Dendritic cell treated with granulocyte-macrophage colony-stimulating factor and Interleukin-4, amounts not matched to agents 40 ng/mL and 50 ng/mL, for 4 days (primary cell): ENCODE measurements at regions not wholly inside any gene's neighbourhood (a gene's known extent, or its start where the extent isn't known, plus 50 kb on each side); places are given as distances from the start of the nearest gene placed in this dataset.
A peak's percentile ranks its signal among the peaks of the same experiment; 100 is the strongest.
"Not testable (repeated sequence)": the region's sequence is repeated elsewhere in the genome, so short reads cannot be mapped to it uniquely, and the experiment has no call there.

Experiments used
- H3K27ac Mint-ChIP-seq: one replicate; pipeline ENCODE4 v1.8.0; 2022; ENCODE audit warnings: mild to moderate bottlenecking, mixed read lengths
- H3K27me3 Mint-ChIP-seq: one replicate; pipeline ENCODE4 v1.8.0; 2022; ENCODE audit warnings: mild to moderate bottlenecking, mixed read lengths
- H3K36me3 Mint-ChIP-seq: one replicate; pipeline ENCODE4 v1.8.0; 2022; ENCODE audit warnings: low read depth, mixed read lengths
- H3K4me1 Mint-ChIP-seq: one replicate; pipeline ENCODE4 v1.8.0; 2022; ENCODE audit warnings: low read depth, mixed read lengths
- H3K4me3 Mint-ChIP-seq: one replicate; pipeline ENCODE4 v1.8.0; 2022; ENCODE audit warnings: mild to moderate bottlenecking, moderate library complexity, mixed read lengths
- H3K9me3 Mint-ChIP-seq: one replicate; pipeline ENCODE4 v1.8.0; 2022; ENCODE audit warnings: mixed read lengths
- intact Hi-C: fragments of 100-400 bp; cut with micrococcal nuclease; formaldehyde crosslinking; loops from one replicate; pipeline ENCODE4 v1.15.0; 2022

GRCh38 chr12:65725376-65725775 is 98.9 kb upstream of the HMGA2 start:
- H3K4me1 Mint-ChIP-seq: peaks cover 10% of the 10 kb centered on the region
- H3K9me3 Mint-ChIP-seq: no peaks in the 10 kb centered on the region
- no peaks in the 10 kb centered on the region for H3K36me3 Mint-ChIP-seq
- H3K4me3 Mint-ChIP-seq: no peak overlapping the region
- H3K27me3 Mint-ChIP-seq: peaks cover 51% of the 10 kb centered on the region
- intact Hi-C loops: no loop called here
- no peak overlapping the region for H3K27ac Mint-ChIP-seq

GRCh38 chr12:65728455-65728847 is 95.8 kb upstream of the HMGA2 start:
- Mint-ChIP-seq H3K4me3 (no peak overlapping the region), H3K27ac (no peak overlapping the region), H3K4me1 (peaks cover 10% of the 10 kb centered on the region), H3K27me3 (peaks cover 65% of the 10 kb centered on the region), H3K9me3 (no peaks in the 10 kb centered on the region), H3K36me3 (no peaks in the 10 kb centered on the region)
- intact Hi-C loops: no loop called here

- H3K27me3 Mint-ChIP-seq: peaks cover 66% of the 10 kb centered on the region
- H3K9me3 Mint-ChIP-seq: no peaks in the 10 kb centered on the region
- no peaks in the 10 kb centered on the region for H3K36me3 Mint-ChIP-seq
- H3K4me3 Mint-ChIP-seq: peak overlapping the region; percentile 35
- no peak overlapping the region for H3K27ac Mint-ChIP-seq
- intact Hi-C loops: no loop called here
- peaks cover 10% of the 10 kb centered on the region for H3K4me1 Mint-ChIP-seq
Observed at GRCh38 chr12:65728848-65729793, 95.2 kb upstream of the HMGA2 start.

- H3K27me3 Mint-ChIP-seq: peaks cover 73% of the 10 kb centered on the region
- no peak overlapping the region for H3K4me3 Mint-ChIP-seq
- no peaks in the 10 kb centered on the region for H3K9me3 Mint-ChIP-seq
- intact Hi-C loops: no loop called here
- H3K27ac Mint-ChIP-seq: no peak overlapping the region
- H3K36me3 Mint-ChIP-seq: no peaks in the 10 kb centered on the region
- peaks cover 10% of the 10 kb centered on the region for H3K4me1 Mint-ChIP-seq
Observed at GRCh38 chr12:65731771-65732170, 92.5 kb upstream of the HMGA2 start.

GRCh38 chr12:65733643-65734042 is 90.6 kb upstream of the HMGA2 start:
- H3K27me3 Mint-ChIP-seq: peaks cover 66% of the 10 kb centered on the region
- H3K4me1 Mint-ChIP-seq, H3K36me3 Mint-ChIP-seq, intact Hi-C loops, H3K9me3 Mint-ChIP-seq, H3K4me3 Mint-ChIP-seq, H3K27ac Mint-ChIP-seq: not testable (repeated sequence)

- Mint-ChIP-seq H3K4me1 (peaks cover 4% of the 10 kb centered on the region), H3K27ac (no peak overlapping the region), H3K4me3 (no peak overlapping the region), H3K36me3 (no peaks in the 10 kb centered on the region), H3K9me3 (no peaks in the 10 kb centered on the region), H3K27me3 (peaks cover 64% of the 10 kb centered on the region)
- intact Hi-C loops: no loop called here
Observed at GRCh38 chr12:65734226-65734625, 90.1 kb upstream of the HMGA2 start.

GRCh38 chr12:65739606-65740005 is 84.7 kb upstream of the HMGA2 start:
- Mint-ChIP-seq H3K4me1 (peaks cover 14% of the 10 kb centered on the region), H3K36me3 (peaks cover 5% of the 10 kb centered on the region), H3K9me3 (no peaks in the 10 kb centered on the region), H3K27ac (no peak overlapping the region), H3K4me3 (no peak overlapping the region), H3K27me3 (peaks cover 62% of the 10 kb centered on the region)
- intact Hi-C loops: no loop called here

- Mint-ChIP-seq H3K9me3 (no peaks in the 10 kb centered on the region), H3K4me3 (peak overlapping the region; percentile 76), H3K27me3 (peaks cover 66% of the 10 kb centered on the region), H3K36me3 (peaks cover 5% of the 10 kb centered on the region), H3K4me1 (peaks cover 14% of the 10 kb centered on the region), H3K27ac (peak overlapping the region; percentile 35)
- intact Hi-C loops: no loop called here
Observed at GRCh38 chr12:65740506-65740872, 83.8 kb upstream of the HMGA2 start.

- peaks cover 14% of the 10 kb centered on the region for H3K4me1 Mint-ChIP-seq
- intact Hi-C loops: no loop called here
- H3K27me3 Mint-ChIP-seq: peaks cover 64% of the 10 kb centered on the region
- H3K36me3 Mint-ChIP-seq: peaks cover 5% of the 10 kb centered on the region
- H3K27ac Mint-ChIP-seq: peak overlapping the region; percentile 35
- no peaks in the 10 kb centered on the region for H3K9me3 Mint-ChIP-seq
- peak overlapping the region; percentile 76 for H3K4me3 Mint-ChIP-seq
Observed at GRCh38 chr12:65740873-65741600, 83.2 kb upstream of the HMGA2 start.

GRCh38 chr12:65741656-65742017 is 82.6 kb upstream of the HMGA2 start:
- H3K4me1 Mint-ChIP-seq: peaks cover 14% of the 10 kb centered on the region

GRCh38 chr12:65742018-65743010 is 82.0 kb upstream of the HMGA2 start:
- intact Hi-C loops: no loop called here
- Mint-ChIP-seq H3K4me1 (peaks cover 14% of the 10 kb centered on the region), H3K27ac (peak overlapping the region; percentile 3), H3K36me3 (peaks cover 5% of the 10 kb centered on the region), H3K27me3 (peaks cover 55% of the 10 kb centered on the region), H3K9me3 (no peaks in the 10 kb centered on the region), H3K4me3 (peak overlapping the region; percentile 76)

More at GRCh38 chr12:65741656-65742017, 82.6 kb upstream of the HMGA2 start:
- Mint-ChIP-seq H3K27me3 (peaks cover 60% of the 10 kb centered on the region), H3K4me3 (peak overlapping the region; percentile 76), H3K36me3 (peaks cover 5% of the 10 kb centered on the region), H3K27ac (peak overlapping the region; percentile 3), H3K9me3 (no peaks in the 10 kb centered on the region)
- intact Hi-C loops: no loop called here

GRCh38 chr12:65744236-65744840 is 79.9 kb upstream of the HMGA2 start:
- H3K9me3 Mint-ChIP-seq, intact Hi-C loops, H3K4me3 Mint-ChIP-seq, H3K36me3 Mint-ChIP-seq, H3K27ac Mint-ChIP-seq: not testable (repeated sequence)
- peaks cover 14% of the 10 kb centered on the region for H3K4me1 Mint-ChIP-seq
- H3K27me3 Mint-ChIP-seq: peaks cover 53% of the 10 kb centered on the region

- H3K27me3 Mint-ChIP-seq: peaks cover 33% of the 10 kb centered on the region
- intact Hi-C loops: no loop called here
- H3K36me3 Mint-ChIP-seq: no peaks in the 10 kb centered on the region
- no peak overlapping the region for H3K27ac Mint-ChIP-seq
- no peak overlapping the region for H3K4me3 Mint-ChIP-seq
- H3K9me3 Mint-ChIP-seq: no peaks in the 10 kb centered on the region
- no peaks in the 10 kb centered on the region for H3K4me1 Mint-ChIP-seq
Observed at GRCh38 chr12:65747338-65747737, 76.9 kb upstream of the HMGA2 start.
